GM12873 (cell line): ENCODE measurements at regions not wholly inside any gene's neighbourhood (a gene's known extent, or its start where the extent isn't known, plus 50 kb on each side); places are given as distances from the start of the nearest gene placed in this dataset.

Source experiments
- CTCF ChIP-seq: IDR thresholded peaks from 2 replicates; pipeline ENCODE4 v1.5.1; 2012; ENCODE audit warnings: low read depth, mild to moderate bottlenecking, moderate library complexity, low read length, control low read depth; ENCODE audit not compliant: insufficient read depth; ENCODE audit errors: missing control alignments

- TF ChIP-seq CTCF, result no peak
These were observed 518.4 kb upstream of the UBE2E2 start for GRCh38 chr3:22684739-22685138.

- peak; percentile 43 for TF ChIP-seq CTCF
These were observed 517.5 kb upstream of the UBE2E2 start for GRCh38 chr3:22685597-22685996.

- no peak for TF ChIP-seq CTCF
These were observed 511.7 kb upstream of the UBE2E2 start for GRCh38 chr3:22691407-22691806.

- no peak for TF ChIP-seq CTCF
These were observed 511.1 kb upstream of the UBE2E2 start for GRCh38 chr3:22691856-22692628.

GRCh38 chr3:22700876-22701275 lies 502.3 kb upstream of the UBE2E2 start:
- TF ChIP-seq CTCF, result no peak

- no peak for TF ChIP-seq CTCF
These were observed 499.0 kb upstream of the UBE2E2 start for GRCh38 chr3:22704166-22704565.

- no peak for TF ChIP-seq CTCF
These were observed 498.4 kb upstream of the UBE2E2 start for GRCh38 chr3:22704571-22705354.
